CD4-positive, alpha-beta T cell treated with Interleukin-12 subunit alpha and Interleukin-12 subunit beta, for 1 hour (primary cell): ENCODE measurements at regions not wholly inside any gene's neighbourhood (a gene's known extent, or its start where the extent isn't known, plus 50 kb on each side); places are given as distances from the start of the nearest gene placed in this dataset.
A peak's percentile ranks its signal among the peaks of the same experiment; 100 is the strongest.
"Not testable (repeated sequence)": the region's sequence is repeated elsewhere in the genome, so short reads cannot be mapped to it uniquely, and the experiment has no call there.

ENCODE experiments used
- DNase-seq: peaks from one replicate; pipeline ENCODE4 v3.0.0-alpha.2; 2020

DNA sequence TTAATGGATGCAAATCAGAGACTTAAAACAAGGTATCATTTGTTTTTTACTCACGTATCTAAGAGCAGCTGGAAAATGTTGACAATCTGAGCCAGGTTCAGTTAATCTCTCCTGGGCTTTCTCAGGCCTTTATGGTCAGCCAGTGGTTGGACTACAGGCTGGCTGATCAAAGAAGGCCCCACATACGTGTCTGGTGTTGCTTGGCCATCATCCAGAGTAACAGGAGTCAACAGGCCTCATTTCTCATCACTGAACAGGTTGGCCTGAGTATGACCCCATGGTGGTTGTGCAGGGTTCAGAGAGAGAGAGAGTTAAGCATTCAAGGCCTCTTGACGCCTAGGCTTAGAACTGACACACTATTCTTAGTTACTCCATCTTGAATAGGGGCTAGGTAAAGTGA, 97.0 kb upstream of the VLDLR start:
- DNase-seq, result no peak

DNA sequence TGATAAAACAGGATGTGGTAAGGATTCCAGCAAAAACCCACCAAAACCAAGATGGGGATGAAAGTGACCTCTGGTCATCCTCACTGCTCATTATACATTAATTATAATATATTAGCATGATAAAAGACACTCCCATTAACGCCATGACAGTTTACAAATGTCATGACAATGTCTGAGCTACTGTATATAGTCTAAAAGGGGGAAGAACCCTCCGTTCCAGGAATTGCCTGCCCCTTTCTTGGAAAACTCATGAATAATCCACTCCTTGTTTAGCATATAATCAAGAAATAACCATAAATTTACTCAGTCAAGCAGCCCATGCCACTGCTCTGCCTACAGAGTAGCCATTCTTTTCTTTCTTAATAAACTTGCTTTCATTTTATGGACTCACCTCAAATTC, 96.4 kb upstream of the VLDLR start:
- DNase-seq, result no peak

DNA sequence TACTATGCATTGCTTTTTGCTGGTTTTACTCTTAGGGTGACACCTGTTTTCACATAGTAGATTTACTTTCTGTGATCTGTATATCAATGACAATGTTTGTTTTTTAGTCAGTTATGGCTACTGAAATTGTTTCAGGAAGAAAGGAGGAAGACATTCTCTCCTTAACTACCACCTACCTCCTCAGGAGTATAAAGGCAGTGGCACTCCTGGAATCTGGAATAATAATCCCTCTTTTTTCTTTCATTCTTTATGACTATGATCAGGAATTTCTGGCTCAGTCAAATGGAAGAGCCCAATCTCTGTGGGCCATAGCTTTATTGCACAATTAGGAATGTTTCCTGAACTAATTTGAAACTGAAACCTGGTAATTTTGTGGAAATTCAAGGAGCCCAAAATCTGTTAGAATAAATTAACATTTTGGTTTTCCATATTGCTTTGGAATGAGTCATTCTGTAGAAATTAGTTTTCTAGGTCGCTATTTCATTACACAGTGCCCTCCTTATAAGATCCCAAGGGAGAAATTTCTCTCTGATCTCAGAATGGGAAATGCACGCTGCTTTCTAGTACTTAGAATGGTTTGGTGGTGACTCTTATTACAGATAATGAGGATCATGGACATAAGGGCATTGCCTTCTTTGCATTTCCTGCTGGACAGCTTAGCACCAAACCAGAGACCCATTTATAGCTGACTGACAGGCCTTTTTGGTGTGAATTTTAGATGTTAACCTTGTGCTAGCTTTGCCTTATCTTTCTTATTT, 95.3 kb upstream of the VLDLR start:
- no peak for DNase-seq

DNA sequence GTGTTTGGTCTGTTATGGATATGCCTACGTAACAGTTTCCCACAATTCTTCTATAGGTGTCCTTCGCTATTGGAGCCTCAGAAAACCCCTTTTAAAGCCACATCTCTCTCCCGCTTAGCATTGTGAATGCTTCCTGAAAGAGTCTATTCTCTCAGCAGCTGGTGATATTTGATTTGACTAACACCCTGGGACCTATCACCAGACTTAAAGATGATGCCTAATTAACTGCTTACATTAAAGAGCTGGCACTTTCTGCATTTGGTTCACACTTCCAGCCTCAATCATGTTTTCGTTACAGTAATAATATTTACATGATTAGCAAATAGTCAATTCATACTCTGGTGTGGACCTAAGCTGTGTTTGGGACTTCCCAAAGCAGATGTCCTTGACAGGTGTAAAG, 90.1 kb upstream of the VLDLR start:
- DNase-seq, result no peak

DNA sequence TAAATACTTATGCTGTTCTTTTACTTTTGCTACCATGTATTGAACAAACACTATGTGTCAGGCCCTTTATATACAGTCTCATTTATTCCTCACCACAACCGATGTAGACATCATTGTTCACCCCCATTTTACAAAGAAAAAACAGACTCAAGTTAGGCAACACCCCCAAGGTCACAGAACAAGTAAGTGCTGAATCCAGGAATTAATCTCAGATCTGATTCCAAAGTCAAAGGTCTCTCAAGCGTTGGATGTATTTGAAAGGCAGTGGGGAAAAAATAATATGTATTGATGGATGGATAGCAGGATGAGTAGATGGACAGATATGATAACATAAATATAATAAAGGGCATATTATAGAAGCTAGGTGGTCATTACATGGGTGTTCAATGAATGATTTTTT, 85.1 kb upstream of the VLDLR start:
- DNase-seq, result no peak

DNA sequence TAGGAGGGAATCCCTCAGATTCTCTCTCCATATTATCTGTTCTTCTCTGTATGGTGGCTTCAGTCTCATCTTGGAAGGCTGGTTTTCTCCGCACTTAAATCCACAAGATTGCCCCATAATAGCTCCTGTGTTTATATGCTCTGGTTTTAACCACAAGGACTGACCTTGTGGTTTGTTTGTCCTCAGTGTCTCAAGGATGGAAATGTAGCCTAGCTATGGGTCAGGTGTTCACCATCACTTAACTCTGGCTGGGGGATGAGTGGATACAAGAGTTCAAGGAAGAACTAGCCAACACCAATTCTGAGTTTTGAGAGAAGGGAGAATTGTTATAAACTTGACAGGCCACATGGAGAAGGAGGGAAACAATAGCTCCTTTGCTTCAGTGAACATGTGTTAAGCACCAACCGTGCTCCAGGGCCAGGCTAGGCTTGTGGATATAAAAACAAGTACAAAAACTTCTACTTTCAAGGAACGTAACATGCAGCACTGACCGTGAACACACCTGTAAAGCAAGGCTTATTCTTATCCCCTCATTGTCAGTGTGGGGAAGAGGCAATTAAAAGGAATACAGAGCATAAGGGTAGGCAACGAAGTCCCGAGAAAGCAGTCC, 75.6 kb upstream of the VLDLR start:
- DNase-seq, result no peak

DNA sequence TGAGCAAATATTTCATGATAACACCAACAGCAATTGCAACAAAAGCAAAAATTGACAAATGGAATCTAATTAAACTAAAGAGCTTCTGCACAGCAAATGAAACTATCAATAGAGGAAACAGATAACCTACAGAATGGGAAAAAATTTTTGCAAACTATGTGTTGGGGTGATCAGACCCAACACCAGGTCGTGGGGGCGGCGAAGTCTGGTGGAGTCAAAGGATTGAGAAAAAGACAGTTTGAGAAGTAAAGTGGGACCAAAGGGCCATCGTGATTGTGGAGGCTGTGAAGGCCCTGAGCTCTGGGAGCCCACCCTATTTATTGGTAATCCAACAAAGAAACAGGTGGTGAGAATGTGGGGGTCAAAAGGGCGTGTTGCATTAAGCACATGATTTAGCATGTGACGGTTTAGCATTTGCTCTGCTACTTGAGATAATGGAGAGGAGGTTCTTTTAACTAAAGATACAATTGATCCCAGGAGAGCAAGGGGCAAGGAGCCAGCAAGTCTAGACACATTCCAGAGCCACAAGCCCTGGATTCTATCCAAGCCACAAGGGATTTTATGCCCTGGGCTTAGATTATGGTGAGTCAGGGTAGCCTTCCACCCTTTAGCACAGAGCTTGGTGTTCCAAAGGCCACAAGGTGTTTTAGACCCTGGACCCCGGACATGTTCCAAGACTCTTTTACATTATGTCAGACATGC, 65.5 kb upstream of the VLDLR start:
- DNase-seq, result not testable (repeated sequence)

DNA sequence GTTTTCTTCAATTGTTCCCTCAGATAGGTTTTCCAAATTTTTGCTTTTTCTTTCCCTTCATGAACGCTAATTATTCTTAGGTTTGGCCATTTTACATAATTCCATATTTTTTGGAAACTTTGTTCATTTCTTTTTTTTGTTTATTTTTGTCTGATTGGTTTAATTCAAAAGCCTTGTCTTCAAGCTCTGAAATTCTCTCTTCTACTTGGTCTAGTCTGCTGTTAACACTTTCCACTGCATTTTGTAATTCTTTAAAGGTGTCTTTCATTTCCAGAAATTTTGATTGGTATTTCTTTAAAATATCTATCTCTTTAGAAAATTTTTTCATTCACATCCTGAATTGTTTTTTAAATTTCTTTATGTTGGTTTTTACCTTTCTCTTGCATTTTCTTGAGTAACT, 63.9 kb upstream of the VLDLR start:
- no peak for DNase-seq

DNA sequence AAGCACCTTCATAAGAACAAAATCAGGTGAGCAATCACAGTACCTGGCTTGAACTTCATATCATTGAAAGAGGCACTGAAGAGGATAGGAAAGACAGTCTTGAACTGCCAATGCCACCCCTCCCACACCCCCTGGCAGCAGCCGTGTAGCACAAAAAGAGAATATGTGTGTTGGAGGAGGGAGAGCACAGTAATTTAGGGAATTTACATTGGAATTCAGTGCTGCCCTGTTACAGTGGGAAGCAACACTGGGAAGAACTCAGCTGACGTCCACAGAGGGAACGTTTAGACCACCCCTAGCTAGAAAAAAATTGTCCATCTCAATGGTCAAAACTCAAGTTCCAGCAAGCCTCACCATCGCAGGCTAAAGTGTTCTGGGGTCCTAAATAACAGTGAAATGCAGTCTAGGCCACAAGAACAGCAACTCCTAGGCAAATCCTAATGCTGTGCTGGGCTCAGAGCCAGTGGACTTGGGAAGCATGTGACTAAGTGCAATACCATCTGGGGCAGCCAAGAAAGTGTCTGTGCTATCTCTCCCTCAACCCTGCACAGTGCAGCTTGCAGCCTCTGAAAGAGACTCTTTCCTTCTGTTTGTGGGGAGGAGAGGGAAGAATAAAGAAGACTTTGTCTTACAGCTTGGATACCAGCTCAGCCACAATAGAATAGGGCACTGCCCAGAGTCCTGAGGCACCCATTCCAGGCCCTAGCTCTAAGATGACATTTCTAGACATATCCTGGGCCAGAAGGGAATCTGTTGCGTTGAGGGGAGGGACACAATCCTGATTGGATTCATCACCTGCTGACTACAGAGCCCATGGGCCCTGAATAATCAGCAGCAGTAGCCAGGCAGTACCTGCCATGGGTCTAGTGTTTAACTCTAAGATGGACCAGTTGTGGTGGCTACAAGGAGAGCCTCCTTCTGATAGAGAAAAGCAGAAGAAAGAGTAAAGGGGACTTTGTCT, 62.1 kb upstream of the VLDLR start:
- no peak for DNase-seq

DNA sequence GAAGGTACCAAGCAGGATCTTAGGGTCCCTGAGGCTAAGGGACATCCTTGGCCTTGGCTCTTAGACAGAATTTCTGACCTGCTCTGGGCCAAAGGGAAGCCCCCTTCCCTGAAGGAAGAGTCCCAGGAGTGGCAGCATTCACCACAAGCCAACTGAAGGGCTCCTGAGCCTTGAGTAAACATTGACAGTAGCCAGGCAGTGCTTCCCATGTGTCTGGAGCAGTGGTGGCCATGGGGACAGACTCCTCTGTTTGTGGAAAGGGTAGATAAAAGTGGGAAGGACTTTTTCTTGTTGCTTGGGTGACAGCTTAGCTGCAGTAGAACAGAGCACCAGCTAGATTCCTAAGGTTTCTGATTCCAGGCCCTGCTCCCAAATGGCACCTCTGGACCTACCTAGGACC, 61.4 kb upstream of the VLDLR start:
- DNase-seq, result no peak

DNA sequence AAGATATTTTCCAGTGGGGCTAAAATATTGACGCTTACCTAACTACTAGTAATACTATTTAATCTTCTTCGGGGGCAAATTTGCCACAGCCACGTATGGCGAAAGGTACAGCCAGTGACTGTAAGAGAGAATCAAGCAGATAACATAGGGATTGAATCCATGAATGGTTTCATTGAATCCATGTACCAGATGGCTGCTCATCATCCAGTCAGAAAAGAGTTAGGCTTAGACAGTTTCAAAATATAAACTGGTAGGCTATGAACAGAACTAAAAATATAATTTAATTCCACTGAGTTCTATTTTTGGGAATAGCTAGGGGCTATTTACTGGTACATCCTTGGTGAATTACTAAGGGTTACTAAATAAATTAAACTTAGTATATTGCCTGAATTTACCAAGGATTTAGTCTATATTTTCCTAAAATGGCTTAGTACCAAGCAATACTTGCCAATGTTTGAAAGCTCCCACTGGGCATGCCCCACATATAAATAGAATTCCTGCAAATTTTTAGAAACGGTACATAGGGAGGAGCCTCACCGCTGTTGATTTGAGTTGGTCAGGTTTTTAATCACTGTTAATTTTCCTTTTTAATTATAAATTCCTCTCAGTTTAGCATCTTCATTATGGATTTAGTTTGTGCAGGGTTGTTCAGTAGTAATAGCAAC, 55.8 kb upstream of the VLDLR start:
- no peak for DNase-seq

DNA sequence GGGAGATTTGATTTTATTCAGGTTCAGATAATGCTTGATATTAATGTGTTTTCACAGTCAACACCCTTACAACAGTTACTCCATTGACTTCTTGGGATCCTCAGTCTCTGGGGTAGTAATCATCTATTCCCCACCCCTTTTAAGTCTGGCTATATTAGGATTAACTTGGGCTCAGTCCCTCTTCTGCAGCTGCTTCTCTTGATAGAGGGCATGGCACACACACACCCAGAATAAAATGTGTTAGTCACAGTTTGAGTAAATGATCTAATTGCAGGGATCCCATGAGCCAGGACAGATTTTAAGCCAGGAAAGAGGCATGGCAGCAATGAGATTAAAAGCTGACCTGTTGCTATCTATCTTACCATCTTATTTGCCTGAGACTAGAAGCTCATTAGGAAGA, 53.7 kb upstream of the VLDLR start:
- DNase-seq, result no peak

DNA sequence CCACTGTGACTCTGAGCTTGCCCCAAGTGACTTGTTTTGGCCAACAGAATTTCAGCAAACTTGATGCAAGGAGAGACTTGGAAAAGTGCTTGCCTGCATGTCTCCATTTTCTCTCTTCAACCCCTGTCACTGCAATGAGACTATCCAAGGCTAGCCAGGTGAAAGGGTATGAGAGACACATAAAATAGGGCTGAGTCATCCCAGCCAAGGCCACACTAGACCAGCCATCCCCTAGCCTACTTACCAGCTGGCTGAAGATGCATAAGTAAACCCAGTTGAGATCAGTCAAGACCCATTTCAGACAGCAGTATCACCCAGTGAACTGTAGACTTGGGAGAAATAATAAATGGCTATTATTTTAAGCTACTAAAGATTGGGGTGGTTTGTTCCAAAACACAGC, 52.9 kb upstream of the VLDLR start:
- no peak for DNase-seq

DNA sequence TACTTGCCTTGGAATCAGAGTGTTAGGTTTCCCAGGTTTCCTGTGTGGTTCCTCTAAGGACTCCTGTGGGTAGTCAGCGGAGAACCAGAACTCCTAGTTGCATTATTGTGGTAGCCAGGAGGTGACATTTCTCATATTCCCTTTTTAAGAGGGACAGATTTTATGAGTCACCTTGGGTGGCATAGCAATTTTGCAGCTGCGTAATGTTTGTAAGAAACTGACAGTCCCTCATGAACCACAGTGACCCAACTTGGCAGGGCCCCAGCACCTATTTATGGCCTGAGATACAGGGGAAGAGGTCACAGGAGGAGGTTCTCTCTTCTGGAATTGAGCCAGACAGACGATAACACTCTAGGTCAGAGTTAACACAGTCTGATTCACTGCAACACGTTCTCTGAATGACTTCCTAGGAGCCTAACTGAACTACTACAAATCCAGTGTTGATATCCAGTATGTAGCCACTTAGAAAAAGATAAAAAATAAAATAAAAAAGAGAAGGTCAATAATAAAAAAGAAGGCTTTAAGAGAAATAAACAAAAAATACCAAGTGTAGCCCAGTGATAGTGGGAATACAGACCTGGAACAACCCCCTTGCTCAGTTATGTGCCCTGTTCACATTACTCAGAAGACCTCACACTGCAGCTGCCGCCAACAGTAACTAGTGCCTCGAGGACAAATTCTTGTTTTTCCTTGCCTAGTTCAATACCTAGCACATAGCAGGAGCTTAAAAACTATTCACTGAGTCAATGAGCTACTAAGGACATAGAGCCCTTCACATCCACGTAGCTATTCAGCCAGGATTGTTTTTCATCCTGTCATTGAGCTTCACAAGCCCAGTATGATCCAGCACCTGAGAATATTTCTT, 50.7 kb upstream of the VLDLR start:
- DNase-seq, result peak; percentile 22
